ENCODE measurements at regions not wholly inside any gene's neighbourhood (a gene's known extent, or its start where the extent isn't known, plus 50 kb on each side); places are given as distances from the start of the nearest gene placed in this dataset.

GRCh38 chr12:91723191-91723590 is 422.5 kb downstream of the BTG1 start:
- TF ChIP-seq CTCF (IDR thresholded peaks at IDR 0.05 in 8 of 11, conservative IDR thresholded peaks at IDR 0.05 in 3 of 11) = no peak
- TF ChIP-seq POLR2A (IDR thresholded peaks at IDR 0.05) = no peak
- TF ChIP-seq POLR2AphosphoS5 (IDR thresholded peaks at IDR 0.05) = no peak
